ENCODE measurements at regions not wholly inside any gene's neighbourhood (a gene's known extent, or its start where the extent isn't known, plus 50 kb on each side); places are given as distances from the start of the nearest gene placed in this dataset.

DNA sequence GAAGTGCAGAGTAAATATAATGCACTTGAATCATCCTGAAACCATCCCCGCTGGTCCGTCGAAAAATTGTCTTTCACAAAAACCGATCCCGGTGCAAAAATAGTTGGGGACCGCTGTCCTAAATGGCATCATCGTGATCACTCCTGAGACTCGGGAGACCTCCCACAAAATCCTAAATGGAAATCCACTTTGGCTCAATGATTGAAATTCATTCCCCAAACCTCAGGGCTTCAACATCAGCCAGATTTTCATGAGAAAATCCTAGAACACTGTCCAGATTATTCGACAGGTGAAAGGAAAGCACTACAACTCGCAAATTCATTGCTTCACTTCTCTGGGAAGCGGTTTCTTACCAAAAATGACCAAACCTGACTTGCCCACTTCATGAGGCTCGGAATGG, 335.3 kb upstream of the ZNF507 start:
- DNase-seq: no peak

DNA sequence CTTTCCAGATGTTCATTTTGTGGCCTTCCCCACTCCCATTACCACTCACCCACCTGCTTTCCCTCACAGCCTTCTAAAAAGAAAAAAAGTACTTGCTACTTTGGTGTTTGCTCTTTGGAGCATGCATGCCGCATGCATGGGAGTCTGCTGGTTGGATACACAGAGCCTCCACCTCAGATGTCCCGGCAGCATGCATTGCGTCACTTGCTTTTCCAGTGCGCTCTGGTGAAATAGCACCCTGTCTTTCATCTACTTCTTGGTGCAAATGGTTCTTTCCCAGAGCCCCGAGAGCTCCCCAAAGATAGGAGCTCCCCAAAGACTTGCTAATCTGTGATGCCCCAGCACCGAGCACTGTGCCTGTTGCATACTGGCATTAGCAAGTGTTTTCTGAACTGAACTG, 333.2 kb upstream of the ZNF507 start:
- no peak for DNase-seq

DNA sequence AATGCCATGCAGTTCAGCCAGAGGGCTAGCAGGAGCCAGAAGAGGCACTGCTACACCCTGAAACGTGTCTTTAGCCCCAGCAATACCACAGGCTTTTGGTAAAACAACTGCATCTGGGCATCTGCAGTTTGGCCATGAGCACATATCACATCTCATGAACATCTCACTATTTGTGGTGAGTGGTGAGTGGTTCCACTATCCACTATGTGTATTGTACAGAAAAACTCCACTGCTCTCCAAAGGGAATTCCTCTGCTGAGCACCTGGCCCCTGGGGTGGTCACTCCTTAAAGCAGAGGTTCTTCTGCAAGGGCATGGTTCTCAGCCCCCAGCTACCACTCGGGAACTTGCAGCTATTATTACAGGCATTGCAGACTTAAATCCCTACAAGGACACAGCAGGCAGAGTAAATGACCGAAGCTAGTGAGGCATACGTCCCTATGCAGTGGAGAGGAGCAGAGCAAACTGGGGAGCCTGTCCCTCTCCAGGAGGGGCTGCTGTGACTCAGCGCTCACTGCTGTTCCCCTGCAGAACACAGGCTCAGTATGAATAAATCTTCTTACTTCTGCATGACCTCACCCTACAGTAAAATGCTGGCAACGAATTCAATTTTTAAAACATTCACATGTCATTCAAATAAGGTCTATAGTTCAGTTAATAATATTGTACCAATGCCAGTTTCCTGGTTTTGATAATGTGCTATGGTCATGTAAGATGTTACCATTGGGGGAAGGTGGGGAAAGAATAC, 332.4 kb upstream of the ZNF507 start:
- no peak for DNase-seq

- no peak for DNase-seq
Observed at GRCh38 chr19:32017176-32017953, 328.0 kb upstream of the ZNF507 start.

GRCh38 chr19:32018014-32018413, 327.4 kb upstream of the ZNF507 start:
- DNase-seq: peak; percentile 63

DNA sequence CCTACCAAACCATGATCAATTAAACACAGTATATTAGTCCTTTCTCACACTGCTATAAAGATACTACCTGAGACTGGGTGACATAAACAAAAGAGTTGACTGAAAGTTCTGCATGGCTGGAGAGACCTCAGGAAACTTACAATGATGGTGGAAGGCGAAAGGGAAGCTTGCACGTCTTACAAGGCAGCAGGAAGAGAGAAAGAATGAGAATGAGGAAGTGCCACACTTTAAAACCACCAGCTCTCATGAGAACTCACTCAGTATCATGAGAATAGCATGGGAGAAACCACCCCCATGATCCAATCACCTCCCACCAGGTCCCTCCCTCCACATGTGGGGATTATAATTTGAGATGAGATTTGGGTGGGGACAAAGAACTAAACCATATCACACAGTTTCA, 324.9 kb upstream of the ZNF507 start:
- no peak for DNase-seq

DNA sequence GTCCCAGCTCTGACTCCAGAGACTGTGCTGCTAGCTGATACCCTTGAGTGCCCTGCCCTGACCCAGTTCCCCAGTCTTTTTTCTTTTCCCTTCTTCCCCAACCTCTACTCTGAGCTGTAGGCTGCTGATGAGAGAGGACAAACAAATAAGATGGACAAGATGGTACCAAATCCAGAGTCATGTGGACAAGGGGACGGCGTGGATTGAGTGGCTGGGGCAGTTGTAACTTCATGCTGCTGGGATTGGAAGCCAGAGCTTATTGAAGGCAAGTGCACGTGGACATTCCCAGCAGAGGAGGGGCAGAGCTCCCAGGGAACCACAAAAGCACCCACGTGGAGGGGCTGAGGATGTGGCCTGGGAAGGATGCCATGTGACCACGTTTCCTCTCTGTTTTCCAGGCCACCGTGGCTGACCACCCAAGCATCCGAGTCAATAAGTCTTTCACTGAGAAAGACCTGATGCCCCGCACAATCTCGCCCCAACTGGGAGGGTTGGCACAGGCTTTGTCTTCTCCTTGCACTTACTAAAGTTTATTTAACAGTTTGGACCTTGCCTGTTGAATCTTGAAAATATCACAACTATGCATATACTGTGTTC, 323.3 kb upstream of the ZNF507 start:
- DNase-seq: no peak

DNA sequence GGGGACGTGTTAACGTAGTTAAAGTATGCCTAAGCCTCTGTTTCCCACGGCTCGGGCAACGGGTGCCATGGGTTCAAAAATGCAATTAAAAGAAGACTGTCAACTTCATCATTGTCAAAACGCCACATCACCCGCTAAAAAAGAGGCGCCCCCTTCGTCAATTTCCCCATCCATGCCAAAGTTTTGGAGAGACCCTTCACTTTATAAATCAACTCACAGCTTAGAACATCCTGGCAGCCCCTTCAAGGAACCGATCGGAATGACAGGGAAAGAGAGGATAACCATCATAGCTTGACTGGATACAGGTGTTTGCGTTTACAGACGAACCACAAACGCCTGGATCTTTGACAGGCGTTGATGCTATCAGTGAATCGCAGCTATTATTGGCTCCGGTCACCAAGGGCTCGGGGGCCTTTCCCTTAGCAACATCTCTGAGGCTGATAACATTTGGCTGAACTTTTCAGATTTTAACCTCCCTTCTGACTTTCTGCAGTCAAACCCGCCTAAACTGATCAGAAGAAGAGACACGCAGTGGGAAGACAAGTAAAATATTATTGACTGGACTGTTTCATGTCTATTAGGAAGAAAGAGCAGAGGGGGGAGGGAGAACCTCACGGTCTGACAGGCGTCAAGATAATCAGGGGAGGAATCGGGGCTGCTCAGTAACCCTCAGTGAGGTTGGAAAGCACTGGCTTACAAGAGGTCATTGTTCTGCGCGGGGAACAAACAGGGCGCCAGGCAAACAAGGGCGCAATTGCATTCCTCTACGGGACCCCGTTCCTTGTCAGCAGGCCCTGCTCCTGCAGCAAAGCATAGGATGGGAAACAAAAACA, 322.5 kb upstream of the ZNF507 start:
- no peak for DNase-seq

DNA sequence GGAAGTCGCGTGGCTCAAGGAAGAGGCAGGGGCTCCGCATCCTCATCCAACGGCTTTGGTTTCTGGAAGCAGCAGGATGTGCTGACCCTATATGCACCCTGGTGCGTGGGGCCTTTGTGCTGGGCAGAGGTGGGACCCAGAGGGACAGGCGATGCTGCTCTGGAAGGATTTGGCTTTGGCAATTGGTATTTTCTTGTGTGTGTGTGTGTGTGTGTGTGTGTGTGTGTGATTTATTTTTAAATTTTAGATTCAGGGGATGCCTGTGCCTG, 321.9 kb upstream of the ZNF507 start:
- no peak for DNase-seq

- no peak for DNase-seq
Observed at GRCh38 chr19:32029235-32029634, 316.2 kb upstream of the ZNF507 start.

GRCh38 chr19:32032561-32032960, 312.8 kb upstream of the ZNF507 start:
- no peak for DNase-seq

GRCh38 chr19:32035626-32036025, 309.8 kb upstream of the ZNF507 start:
- no peak for DNase-seq

- no peak for DNase-seq
Observed at GRCh38 chr19:32038021-32038920, 307.1 kb upstream of the ZNF507 start.

- DNase-seq: no peak
Observed at GRCh38 chr19:32038961-32039360, 306.4 kb upstream of the ZNF507 start.

DNA sequence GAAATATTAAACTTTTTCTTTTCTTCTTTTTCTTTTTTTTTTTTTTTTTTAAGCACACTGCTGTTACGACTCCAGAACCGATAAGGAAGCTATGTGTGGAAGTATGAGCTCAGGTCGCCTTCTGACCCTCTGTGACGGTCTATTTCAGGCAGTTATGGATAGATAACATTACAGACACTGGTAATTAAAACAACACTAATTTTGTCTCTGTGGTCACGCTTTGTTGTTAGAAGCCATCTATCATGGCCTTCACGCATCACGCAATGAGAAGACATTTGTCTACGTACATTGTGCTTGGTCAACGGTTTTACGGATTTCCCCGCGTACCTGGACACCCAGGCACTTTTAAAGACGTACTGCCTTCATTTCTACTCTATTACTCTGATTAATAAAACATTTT, 306.0 kb upstream of the ZNF507 start:
- DNase-seq: no peak

GRCh38 chr19:32040236-32040635, 305.2 kb upstream of the ZNF507 start:
- no peak for DNase-seq

DNA sequence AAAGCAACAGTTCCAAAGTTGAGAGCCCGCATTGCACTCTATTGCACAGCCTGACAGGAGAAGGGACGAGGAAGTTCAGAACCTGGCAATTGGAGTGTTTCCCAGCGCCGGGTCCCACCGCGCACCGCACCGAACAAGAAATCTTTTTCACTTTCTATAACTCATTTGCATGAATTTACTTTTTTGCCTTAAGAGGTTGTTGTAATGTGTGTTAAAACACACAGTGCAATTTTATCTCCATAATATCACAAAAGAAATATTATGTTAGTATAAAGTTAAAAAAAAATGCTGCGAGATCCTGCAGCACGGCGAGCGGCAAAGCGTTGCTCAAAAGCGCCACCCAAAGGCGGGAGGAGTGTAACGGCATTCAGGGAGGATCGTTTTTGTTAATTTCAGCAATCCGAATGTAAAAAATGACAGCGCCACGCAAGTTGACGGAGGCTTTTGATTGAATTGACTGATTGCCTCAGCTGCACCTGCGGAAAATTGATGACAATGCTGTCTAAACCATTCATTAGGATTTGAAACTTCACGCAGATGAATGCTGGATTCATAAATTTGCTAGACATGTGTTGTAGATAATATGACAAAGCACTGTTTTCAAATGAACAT, 303.6 kb upstream of the ZNF507 start:
- DNase-seq: peak; percentile 36

- no peak for DNase-seq
Observed at GRCh38 chr19:32047788-32048187, 297.6 kb upstream of the ZNF507 start.

GRCh38 chr19:32053376-32053775, 292.0 kb upstream of the ZNF507 start:
- DNase-seq: no peak

DNA sequence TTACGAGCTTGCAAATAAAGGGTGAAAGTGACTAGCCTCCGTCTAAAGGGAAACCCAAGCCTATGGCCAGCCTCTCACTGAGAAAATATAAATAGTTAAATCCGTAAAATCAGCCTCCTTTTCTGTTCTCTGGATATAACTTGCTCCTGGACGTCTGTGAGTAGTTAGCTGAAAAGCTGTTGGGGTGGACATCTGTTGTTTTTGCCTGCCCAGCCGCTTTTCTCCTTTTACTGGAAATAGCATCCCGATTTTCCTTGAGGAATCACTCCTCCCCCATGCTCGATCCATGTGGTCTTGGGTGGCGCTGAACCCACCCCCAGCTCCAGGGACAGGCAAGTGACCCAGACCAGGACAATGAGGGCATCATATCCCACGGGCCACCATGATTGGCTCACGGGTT, 291.5 kb upstream of the ZNF507 start:
- no peak for DNase-seq

- DNase-seq: no peak
Observed at GRCh38 chr19:32058131-32058530, 287.3 kb upstream of the ZNF507 start.

- DNase-seq: no peak
Observed at GRCh38 chr19:32061315-32061714, 284.1 kb upstream of the ZNF507 start.
